HEK293T (cell line): ENCODE measurements at regions not wholly inside any gene's neighbourhood (a gene's known extent, or its start where the extent isn't known, plus 50 kb on each side); places are given as distances from the start of the nearest gene placed in this dataset.

Source experiments
- ARNT ChIP-seq: fragments of 450-650 bp; IDR thresholded peaks from 2 replicates; pipeline ENCODE4 v1.6.1; 2017; ENCODE audit warnings: mild to moderate bottlenecking
- CTBP1 ChIP-seq: fragments of 450-650 bp; IDR thresholded peaks from 2 replicates; pipeline ENCODE4 v1.6.1; 2016; ENCODE audit warnings: borderline replicate concordance
- FOXM1 ChIP-seq: fragments of 450-650 bp; IDR thresholded peaks from 2 replicates; pipeline ENCODE4 v1.6.1; 2017; ENCODE audit warnings: mild to moderate bottlenecking, borderline replicate concordance
- HDGF ChIP-seq: fragments of 450-650 bp; IDR thresholded peaks from 2 replicates; pipeline ENCODE4 v1.6.1; 2017; ENCODE audit warnings: antibody characterized with exemption, borderline replicate concordance
- SP1 ChIP-seq: fragments of 450-650 bp; IDR thresholded peaks from 2 replicates; pipeline ENCODE4 v1.6.1; 2017
- TARDBP ChIP-seq: fragments of 450-650 bp; IDR thresholded peaks from 2 replicates; pipeline ENCODE4 v1.6.1; 2016

DNA sequence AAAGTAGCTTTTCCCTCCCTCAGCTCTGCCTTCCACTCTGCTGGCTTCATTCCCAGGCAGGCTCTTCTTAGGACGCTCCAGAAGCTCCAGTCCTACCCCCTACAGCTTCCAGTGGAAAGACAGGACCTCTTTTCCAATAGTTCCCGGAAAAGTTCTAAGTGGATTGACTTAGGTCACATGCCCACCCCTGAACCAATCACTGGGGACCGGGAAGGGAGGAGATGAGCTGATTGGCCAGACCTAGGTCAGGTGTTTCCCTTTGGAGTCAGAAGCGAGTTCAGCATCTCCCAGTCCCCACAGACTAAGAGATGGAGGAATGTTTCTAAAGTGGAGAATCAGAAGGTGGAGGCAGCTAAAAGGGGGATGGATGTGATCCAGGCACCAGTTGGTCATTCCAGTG, 62.9 kb upstream of the KCNG1 start:
- no peak for TF ChIP-seq SP1
- TF ChIP-seq HDGF, result no peak
- TF ChIP-seq FOXM1, result no peak
- no peak for TF ChIP-seq TARDBP
- TF ChIP-seq ARNT, result no peak
- TF ChIP-seq CTBP1, result no peak
